ENCODE measurements at regions not wholly inside any gene's neighbourhood (a gene's known extent, or its start where the extent isn't known, plus 50 kb on each side); places are given as distances from the start of the nearest gene placed in this dataset.
"Not testable (repeated sequence)": the region's sequence is repeated elsewhere in the genome, so short reads cannot be mapped to it uniquely, and the experiment has no call there.

GRCh38 chr6:156260815-156261214 lies 516.4 kb upstream of the ARID1B start:
- Mint-ChIP-seq H3K4me3 (no peak overlapping the region), H3K27ac (no peak overlapping the region), H3K4me1 (peaks cover 5% of the 10 kb centered on the region), H3K9me3 (peaks cover 1% of the 10 kb centered on the region), H3K36me3 (ENCODE audit: low read depth) (no peaks in the 10 kb centered on the region), H3K27me3 (no peaks in the 10 kb centered on the region)
- no peak for ATAC-seq (replicated peaks)

GRCh38 chr6:156258981-156259380 lies 518.2 kb upstream of the ARID1B start:
- Mint-ChIP-seq H3K27ac (no peak overlapping the region), H3K9me3 (no peaks in the 10 kb centered on the region), H3K27me3 (no peaks in the 10 kb centered on the region), H3K4me3 (no peak overlapping the region), H3K36me3 (ENCODE audit: low read depth) (no peaks in the 10 kb centered on the region), H3K4me1 (peaks cover 5% of the 10 kb centered on the region)
- ATAC-seq (replicated peaks) = no peak

- peaks cover 10% of the 10 kb centered on the region for H3K36me3 Mint-ChIP-seq (ENCODE audit: low read depth)
- peaks cover 17% of the 10 kb centered on the region for H3K4me1 Mint-ChIP-seq
- H3K27ac Mint-ChIP-seq = peak overlapping the region; percentile 57
- peaks cover 8% of the 10 kb centered on the region for H3K9me3 Mint-ChIP-seq
- peak overlapping the region; percentile 40 for H3K4me3 Mint-ChIP-seq
- ATAC-seq (replicated peaks) = peak; percentile 92
- no peaks in the 10 kb centered on the region for H3K27me3 Mint-ChIP-seq
Measured at GRCh38 chr6:156256161-156256560, 521.0 kb upstream of the ARID1B start.

- no peaks in the 10 kb centered on the region for H3K27me3 Mint-ChIP-seq
- H3K4me1 Mint-ChIP-seq = peaks cover 28% of the 10 kb centered on the region
- H3K4me3 Mint-ChIP-seq = no peak overlapping the region
- no peak overlapping the region for H3K27ac Mint-ChIP-seq
- peaks cover 21% of the 10 kb centered on the region for H3K36me3 Mint-ChIP-seq (ENCODE audit: low read depth)
- peaks cover 13% of the 10 kb centered on the region for H3K9me3 Mint-ChIP-seq
- ATAC-seq (replicated peaks) = no peak
Measured at GRCh38 chr6:156254240-156254639, 522.9 kb upstream of the ARID1B start.

GRCh38 chr6:156250593-156250992 lies 526.6 kb upstream of the ARID1B start:
- peaks cover 13% of the 10 kb centered on the region for H3K9me3 Mint-ChIP-seq
- ATAC-seq (replicated peaks) = peak; percentile 98
- H3K4me1 Mint-ChIP-seq = peaks cover 23% of the 10 kb centered on the region
- H3K27me3 Mint-ChIP-seq = no peaks in the 10 kb centered on the region
- H3K36me3 Mint-ChIP-seq (ENCODE audit: low read depth) = peaks cover 21% of the 10 kb centered on the region
- peak overlapping the region; percentile 90 for H3K27ac Mint-ChIP-seq
- H3K4me3 Mint-ChIP-seq = peak overlapping the region; percentile 72

- peaks cover 5% of the 10 kb centered on the region for H3K36me3 Mint-ChIP-seq (ENCODE audit: low read depth)
- peaks cover 5% of the 10 kb centered on the region for H3K9me3 Mint-ChIP-seq
- H3K27ac Mint-ChIP-seq = no peak overlapping the region
- no peaks in the 10 kb centered on the region for H3K27me3 Mint-ChIP-seq
- H3K4me3 Mint-ChIP-seq = no peak overlapping the region
- ATAC-seq (replicated peaks) = no peak
- no peaks in the 10 kb centered on the region for H3K4me1 Mint-ChIP-seq
Measured at GRCh38 chr6:156242206-156242605, 535.0 kb upstream of the ARID1B start.

- Mint-ChIP-seq H3K27ac (no peak overlapping the region), H3K36me3 (ENCODE audit: low read depth) (no peaks in the 10 kb centered on the region), H3K27me3 (no peaks in the 10 kb centered on the region), H3K4me1 (peaks cover 5% of the 10 kb centered on the region), H3K9me3 (no peaks in the 10 kb centered on the region), H3K4me3 (no peak overlapping the region)
- ATAC-seq (replicated peaks) = no peak
Measured at GRCh38 chr6:156231026-156231765, 546.0 kb upstream of the ARID1B start.

- H3K27ac Mint-ChIP-seq = no peak overlapping the region
Measured at GRCh38 chr6:156219973-156220372, 557.2 kb upstream of the ARID1B start.

GRCh38 chr6:156205678-156206077 lies 571.5 kb upstream of the ARID1B start:
- H3K9me3 Mint-ChIP-seq = peaks cover 8% of the 10 kb centered on the region

More at GRCh38 chr6:156219973-156220372, 557.2 kb upstream of the ARID1B start:
- no peak for ATAC-seq (replicated peaks)
- H3K9me3 Mint-ChIP-seq = peaks cover 12% of the 10 kb centered on the region
- no peak overlapping the region for H3K4me3 Mint-ChIP-seq
- H3K27me3 Mint-ChIP-seq = no peaks in the 10 kb centered on the region
- no peaks in the 10 kb centered on the region for H3K4me1 Mint-ChIP-seq
- no peaks in the 10 kb centered on the region for H3K36me3 Mint-ChIP-seq (ENCODE audit: low read depth)

GRCh38 chr6:156199182-156199581 lies 578.0 kb upstream of the ARID1B start:
- Mint-ChIP-seq H3K36me3 (ENCODE audit: low read depth) (no peaks in the 10 kb centered on the region), H3K27me3 (no peaks in the 10 kb centered on the region), H3K4me1 (peaks cover 23% of the 10 kb centered on the region), H3K27ac (no peak overlapping the region), H3K9me3 (peaks cover 4% of the 10 kb centered on the region), H3K4me3 (no peak overlapping the region)
- ATAC-seq (replicated peaks) = no peak

More at GRCh38 chr6:156205678-156206077, 571.5 kb upstream of the ARID1B start:
- no peak overlapping the region for H3K27ac Mint-ChIP-seq
- no peak for ATAC-seq (replicated peaks)
- H3K36me3 Mint-ChIP-seq (ENCODE audit: low read depth) = no peaks in the 10 kb centered on the region
- no peaks in the 10 kb centered on the region for H3K27me3 Mint-ChIP-seq
- H3K4me1 Mint-ChIP-seq = no peaks in the 10 kb centered on the region
- no peak overlapping the region for H3K4me3 Mint-ChIP-seq

- peak overlapping the region; percentile 52 for H3K4me3 Mint-ChIP-seq
- peak overlapping the region; percentile 33 for H3K27ac Mint-ChIP-seq
- H3K27me3 Mint-ChIP-seq = no peaks in the 10 kb centered on the region
- ATAC-seq (replicated peaks) = peak; percentile 54
- no peaks in the 10 kb centered on the region for H3K36me3 Mint-ChIP-seq (ENCODE audit: low read depth)
- peaks cover 29% of the 10 kb centered on the region for H3K4me1 Mint-ChIP-seq
- H3K9me3 Mint-ChIP-seq = peaks cover 4% of the 10 kb centered on the region
Measured at GRCh38 chr6:156197513-156197912, 579.7 kb upstream of the ARID1B start.

GRCh38 chr6:156194981-156195380 lies 582.2 kb upstream of the ARID1B start:
- no peak for ATAC-seq (replicated peaks)
- no peak overlapping the region for H3K4me3 Mint-ChIP-seq
- H3K9me3 Mint-ChIP-seq = peaks cover 4% of the 10 kb centered on the region
- no peaks in the 10 kb centered on the region for H3K36me3 Mint-ChIP-seq (ENCODE audit: low read depth)
- no peaks in the 10 kb centered on the region for H3K27me3 Mint-ChIP-seq
- peaks cover 36% of the 10 kb centered on the region for H3K4me1 Mint-ChIP-seq
- H3K27ac Mint-ChIP-seq = no peak overlapping the region

- peak; percentile 39 for ATAC-seq (replicated peaks)
- Mint-ChIP-seq H3K9me3 (peaks cover 4% of the 10 kb centered on the region), H3K27ac (peak overlapping the region; percentile 63), H3K36me3 (ENCODE audit: low read depth) (no peaks in the 10 kb centered on the region), H3K4me3 (peak overlapping the region; percentile 53), H3K27me3 (no peaks in the 10 kb centered on the region), H3K4me1 (peaks cover 29% of the 10 kb centered on the region)
Measured at GRCh38 chr6:156193381-156193780, 583.8 kb upstream of the ARID1B start.

GRCh38 chr6:156191895-156192294 lies 585.3 kb upstream of the ARID1B start:
- ATAC-seq (replicated peaks) = peak; percentile 96
- peak overlapping the region; percentile 85 for H3K27ac Mint-ChIP-seq
- H3K27me3 Mint-ChIP-seq = no peaks in the 10 kb centered on the region
- H3K36me3 Mint-ChIP-seq (ENCODE audit: low read depth) = no peaks in the 10 kb centered on the region
- H3K4me3 Mint-ChIP-seq = peak overlapping the region; percentile 59
- H3K9me3 Mint-ChIP-seq = peaks cover 4% of the 10 kb centered on the region
- H3K4me1 Mint-ChIP-seq = peaks cover 16% of the 10 kb centered on the region

GRCh38 chr6:156191390-156191789 lies 585.8 kb upstream of the ARID1B start:
- H3K27me3 Mint-ChIP-seq; H3K36me3 Mint-ChIP-seq (ENCODE audit: low read depth); ATAC-seq (replicated peaks); H3K9me3 Mint-ChIP-seq: not testable (repeated sequence)
- Mint-ChIP-seq H3K4me3 (peak overlapping the region; percentile 59), H3K4me1 (peaks cover 13% of the 10 kb centered on the region), H3K27ac (peak overlapping the region; percentile 85)
